Esophagus muscularis mucosa (tissue), 4 donors: ENCODE measurements at regions not wholly inside any gene's neighbourhood (a gene's known extent, or its start where the extent isn't known, plus 50 kb on each side); places are given as distances from the start of the nearest gene placed in this dataset.
"Not testable (repeated sequence)": the region's sequence is repeated elsewhere in the genome, so short reads cannot be mapped to it uniquely, and the experiment has no call there.

Source experiments
- DNase-seq: peaks from one replicate; pipeline ENCODE4 v3.0.0-alpha.2; 2017; ENCODE audit errors: extremely low spot score
- H3K27ac ChIP-seq, 4 donors: fragments of 200-600 bp; sonication (generic); replicated peaks in 1 of 4; 1 replicate in 3 of 4; 2 replicates in 1 of 4; pipeline ENCODE4 v1.5.1; 2016 to 2019; ENCODE audit warnings: mild to moderate bottlenecking in 1 of 4
- H3K27me3 ChIP-seq, 4 donors: fragments of 200-600 bp; sonication (generic); one replicate each; pipeline versions ENCODE4 v1.5.1 to v1.6.0; 2016 to 2019
- H3K36me3 ChIP-seq, 4 donors: fragments of 200-600 bp; sonication (generic); one replicate each; pipeline ENCODE4 v1.5.1; 2016 to 2019
- H3K4me1 ChIP-seq, 4 donors: fragments of 200-600 bp; sonication (generic); one replicate each; pipeline ENCODE4 v1.5.1; 2016 to 2019
- H3K4me3 ChIP-seq, 4 donors: fragments of 200-600 bp; sonication (generic); 1 replicate in 2 of 4; 2 replicates in 2 of 4; pipeline ENCODE4 v1.5.1; 2016 to 2019; ENCODE audit warnings: mild to moderate bottlenecking in 4 of 4, moderate library complexity in 1 of 4
- H3K9me3 ChIP-seq, 4 donors: fragments of 200-600 bp; sonication (generic); 1 replicate in 3 of 4; 2 replicates in 1 of 4; pipeline ENCODE4 v1.5.1; 2016 to 2019
- CTCF ChIP-seq, 3 experiments: fragments of 200-600 bp in 2 of 3; fragments of 450-650 bp in 1 of 3; sonication (generic) in 2 of 3; IDR thresholded peaks; one replicate each; pipeline ENCODE4 v1.5.1; 2017 to 2019; ENCODE audit warnings: antibody characterized with exemption in 3 of 3, mild to moderate bottlenecking in 2 of 3, moderate library complexity in 1 of 3
- EP300 ChIP-seq: sonication (generic); formaldehyde crosslinking; IDR thresholded peaks from one replicate; pipeline ENCODE4 v1.6.1; 2017; ENCODE audit warnings: antibody characterized with exemption
- POLR2A ChIP-seq: fragments of 450-650 bp; IDR thresholded peaks from one replicate; pipeline ENCODE4 v1.6.1; 2017; ENCODE audit warnings: antibody characterized with exemption, moderate library complexity, mild to moderate bottlenecking, low read depth
- POLR2AphosphoS5 ChIP-seq, 2 donors: sonication (generic); formaldehyde crosslinking; IDR thresholded peaks; one replicate each; pipeline ENCODE4 v1.6.1; 2017; ENCODE audit warnings: antibody characterized with exemption in 2 of 2
- WGBS: methylation state at CpG from one replicate; pipeline ENCODE4 v1.1.5; 2018; 5-methylcytosine and 5-hydroxymethylcytosine counted together
- intact Hi-C: fragments of 100-400 bp; cut with DNase I; formaldehyde crosslinking; loops from one replicate; pipeline ENCODE4 v1.15.1; 2023

- DNase-seq, result no peak
- H3K4me1 ChIP-seq, result peaks cover 25 to 33% (median 28%) of the 10 kb centered on the region in 4 donors
- no peaks in the 10 kb centered on the region for H3K36me3 ChIP-seq
- H3K4me3 ChIP-seq, result no peak overlapping the region
- no peaks in the 10 kb centered on the region for H3K27me3 ChIP-seq
- no peaks in the 10 kb centered on the region for H3K9me3 ChIP-seq
- no peak overlapping the region for H3K27ac ChIP-seq
- WGBS, result 82% methylated on average over 7 of the region's 7 CpGs
- no peak for TF ChIP-seq EP300
- TF ChIP-seq POLR2AphosphoS5 (IDR thresholded peaks at IDR 0.05), result no peak
- no peak for TF ChIP-seq CTCF (IDR thresholded peaks at IDR 0.05)
- TF ChIP-seq POLR2A, result no peak
- intact Hi-C loops, result no loop called here
These were observed 96.0 kb upstream of the GSE1 start for GRCh38 chr16:85517154-85517553.

GRCh38 chr16:85517563-85518179 is 95.5 kb upstream of the GSE1 start:
- Histone ChIP-seq H3K27me3 (no peaks in the 10 kb centered on the region), H3K4me3 (no peak overlapping the region), H3K4me1 (peaks cover 25 to 37% (median 32%) of the 10 kb centered on the region in 4 donors), H3K9me3 (no peaks in the 10 kb centered on the region), H3K36me3 (no peaks in the 10 kb centered on the region), H3K27ac (no peak overlapping the region)
- intact Hi-C loops, result no loop called here
- no peak for DNase-seq
- 93% methylated on average over 24 of the region's 38 CpGs for WGBS
- no peak for TF ChIP-seq POLR2A
- TF ChIP-seq EP300, result no peak
- TF ChIP-seq CTCF (IDR thresholded peaks at IDR 0.05), result no peak
- TF ChIP-seq POLR2AphosphoS5 (IDR thresholded peaks at IDR 0.05), result no peak

- Histone ChIP-seq H3K4me3 (no peak overlapping the region), H3K9me3 (no peaks in the 10 kb centered on the region), H3K27ac (no peak overlapping the region), H3K36me3 (no peaks in the 10 kb centered on the region), H3K4me1 (peaks cover 29 to 42% (median 38%) of the 10 kb centered on the region in 4 donors), H3K27me3 (no peaks in the 10 kb centered on the region)
- DNase-seq, result no peak
- TF ChIP-seq POLR2A (no peak), POLR2AphosphoS5 (IDR thresholded peaks at IDR 0.05) (no peak), CTCF (IDR thresholded peaks at IDR 0.05) (no peak), EP300 (no peak)
- intact Hi-C loops, result no loop called here
- WGBS, result 96% methylated on average over 17 of the region's 17 CpGs
These were observed 94.6 kb upstream of the GSE1 start for GRCh38 chr16:85518398-85519049.

- 73% methylated on average over 5 of the region's 5 CpGs for WGBS
- peaks cover 29 to 42% (median 38%) of the 10 kb centered on the region in 4 donors for H3K4me1 ChIP-seq
- H3K4me3 ChIP-seq, intact Hi-C loops, H3K9me3 ChIP-seq, H3K36me3 ChIP-seq, DNase-seq, H3K27ac ChIP-seq, H3K27me3 ChIP-seq: not testable (repeated sequence)
These were observed 94.1 kb upstream of the GSE1 start for GRCh38 chr16:85519050-85519440.

GRCh38 chr16:85519540-85520231 is 93.4 kb upstream of the GSE1 start:
- 92% methylated on average over 7 of the region's 7 CpGs for WGBS
- intact Hi-C loops, result no loop called here
- no peak overlapping the region for H3K27ac ChIP-seq
- no peaks in the 10 kb centered on the region for H3K36me3 ChIP-seq
- DNase-seq, result no peak
- H3K9me3 ChIP-seq, result no peaks in the 10 kb centered on the region
- TF ChIP-seq POLR2AphosphoS5 (IDR thresholded peaks at IDR 0.05) (no peak), POLR2A (no peak), CTCF (IDR thresholded peaks at IDR 0.05) (no peak), EP300 (no peak)
- no peaks in the 10 kb centered on the region for H3K27me3 ChIP-seq
- no peak overlapping the region for H3K4me3 ChIP-seq
- peaks cover 29 to 41% (median 37%) of the 10 kb centered on the region in 4 donors for H3K4me1 ChIP-seq
